Adipocyte (in vitro differentiated cells): ENCODE measurements at regions not wholly inside any gene's neighbourhood (a gene's known extent, or its start where the extent isn't known, plus 50 kb on each side); places are given as distances from the start of the nearest gene placed in this dataset.
"Not testable (repeated sequence)": the region's sequence is repeated elsewhere in the genome, so short reads cannot be mapped to it uniquely, and the experiment has no call there.

Experiments
- DNase-seq: peaks from one replicate; pipeline ENCODE4 v3.0.0-alpha.2; 2015; ENCODE audit warnings: low read depth
- H3K27me3 ChIP-seq: replicated peaks from 2 replicates; pipeline ENCODE4 v1.7.0; 2013; ENCODE audit warnings: mild to moderate bottlenecking, low read length, moderate library complexity; ENCODE audit not compliant: control insufficient read depth, insufficient read depth
- H3K36me3 ChIP-seq: 2 replicates; pipeline ENCODE4 v1.7.0; 2013; ENCODE audit warnings: low read length, mild to moderate bottlenecking, moderate library complexity; ENCODE audit not compliant: control insufficient read depth, insufficient read depth, severe bottlenecking
- H3K4me1 ChIP-seq: 2 replicates; pipeline ENCODE4 v1.7.0; 2013; ENCODE audit warnings: mild to moderate bottlenecking, low read length, moderate library complexity; ENCODE audit not compliant: control insufficient read depth, insufficient read depth
- H3K4me3 ChIP-seq: 2 replicates; pipeline ENCODE4 v1.7.0; 2013; ENCODE audit warnings: mild to moderate bottlenecking, low read length, moderate library complexity
- H3K9ac ChIP-seq: 2 replicates; pipeline ENCODE4 v1.7.0; 2013; ENCODE audit warnings: mild to moderate bottlenecking, low read length, moderate library complexity
- H3K9me3 ChIP-seq: 2 replicates; pipeline ENCODE4 v1.7.0; 2013; ENCODE audit warnings: mild to moderate bottlenecking, low read length, moderate library complexity; ENCODE audit not compliant: control insufficient read depth

- H3K9me3 ChIP-seq, result no peaks in the 10 kb centered on the region
- no peak for DNase-seq
- H3K36me3 ChIP-seq, result no peaks in the 10 kb centered on the region
These were observed 88.8 kb upstream of the MAP4K4 start for GRCh38 chr2:101608408-101609310.

DNA sequence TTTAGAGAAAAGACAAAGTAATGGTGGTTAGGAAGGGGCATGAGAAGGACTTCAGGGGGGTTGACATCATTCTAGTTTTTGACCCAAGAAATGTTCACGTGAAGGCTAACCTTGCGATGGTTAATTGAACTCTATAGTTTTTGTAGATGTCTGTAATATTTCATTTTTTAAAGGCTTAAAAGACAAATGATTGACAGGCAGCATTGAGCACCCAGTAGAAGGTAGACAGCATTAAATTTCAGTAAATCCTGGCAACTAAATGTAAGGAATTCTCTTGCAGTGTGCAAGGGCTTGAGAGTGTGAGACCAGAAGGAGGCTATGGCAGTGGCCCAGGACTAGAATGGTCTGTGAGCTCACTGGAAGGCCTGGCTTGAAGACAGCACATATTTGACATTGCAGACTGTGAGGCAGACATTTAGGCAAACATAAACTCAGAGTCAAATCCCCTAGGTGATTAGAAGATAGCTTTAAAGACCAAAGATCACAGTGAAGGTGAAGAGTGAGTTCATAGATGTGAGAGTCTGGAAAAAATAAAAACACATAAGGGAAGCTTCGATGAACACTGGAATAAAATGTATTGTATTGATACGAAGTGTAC lies 100.1 kb upstream of the MAP4K4 start:
- Histone ChIP-seq H3K9me3 (no peaks in the 10 kb centered on the region), H3K27me3 (no peaks in the 10 kb centered on the region), H3K4me3 (no peak overlapping the region), H3K4me1 (peaks cover 10% of the 10 kb centered on the region), H3K9ac (no peak overlapping the region), H3K36me3 (no peaks in the 10 kb centered on the region)
- DNase-seq, result peak; percentile 70

More at GRCh38 chr2:101608408-101609310, 88.8 kb upstream of the MAP4K4 start:
- Histone ChIP-seq H3K4me1 (no peaks in the 10 kb centered on the region), H3K9ac (no peak overlapping the region), H3K27me3 (no peaks in the 10 kb centered on the region), H3K4me3 (no peak overlapping the region)

GRCh38 chr2:101596333-101596732 lies 101.2 kb upstream of the MAP4K4 start:
- H3K9ac ChIP-seq, result no peak overlapping the region
- no peak for DNase-seq
- H3K4me1 ChIP-seq, result peaks cover 10% of the 10 kb centered on the region
- no peaks in the 10 kb centered on the region for H3K9me3 ChIP-seq
- no peaks in the 10 kb centered on the region for H3K36me3 ChIP-seq
- H3K27me3 ChIP-seq, result no peaks in the 10 kb centered on the region
- no peak overlapping the region for H3K4me3 ChIP-seq

GRCh38 chr2:101587251-101587650 lies 110.3 kb upstream of the MAP4K4 start:
- DNase-seq, result no peak
- H3K4me1 ChIP-seq, result no peaks in the 10 kb centered on the region
- H3K27me3 ChIP-seq, result no peaks in the 10 kb centered on the region
- no peak overlapping the region for H3K9ac ChIP-seq
- no peak overlapping the region for H3K4me3 ChIP-seq
- H3K9me3 ChIP-seq, result peaks cover 26% of the 10 kb centered on the region
- no peaks in the 10 kb centered on the region for H3K36me3 ChIP-seq

DNA sequence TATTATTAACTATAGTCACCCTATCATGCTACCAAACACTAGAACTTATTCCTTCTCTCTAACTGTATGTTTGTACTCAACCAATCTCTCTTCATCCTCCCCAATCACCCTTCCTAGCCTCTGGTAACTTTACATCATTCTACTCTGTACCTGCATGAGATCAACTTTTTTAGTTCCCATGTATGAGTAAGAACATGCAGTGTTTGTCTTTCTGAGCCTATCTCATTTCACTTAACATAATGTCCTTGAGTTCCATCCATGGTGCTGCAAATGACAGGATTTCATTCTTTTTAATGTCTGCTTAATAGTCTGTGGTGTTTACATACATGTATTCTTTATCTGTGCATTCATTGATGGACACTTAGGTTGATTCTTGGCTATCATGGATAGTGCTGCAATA lies 108.9 kb upstream of the RFX8 start:
- no peaks in the 10 kb centered on the region for H3K4me1 ChIP-seq
- H3K9me3 ChIP-seq, result peaks cover 22% of the 10 kb centered on the region
- no peak for DNase-seq
- no peaks in the 10 kb centered on the region for H3K27me3 ChIP-seq
- H3K36me3 ChIP-seq, result no peaks in the 10 kb centered on the region
- no peak overlapping the region for H3K4me3 ChIP-seq
- H3K9ac ChIP-seq, result no peak overlapping the region

GRCh38 chr2:101581675-101582299 lies 106.9 kb upstream of the RFX8 start:
- Histone ChIP-seq H3K36me3 (no peaks in the 10 kb centered on the region), H3K9ac (no peak overlapping the region), H3K4me3 (no peak overlapping the region), H3K4me1 (no peaks in the 10 kb centered on the region), H3K27me3 (no peaks in the 10 kb centered on the region), H3K9me3 (peaks cover 18% of the 10 kb centered on the region)
- no peak for DNase-seq

DNA sequence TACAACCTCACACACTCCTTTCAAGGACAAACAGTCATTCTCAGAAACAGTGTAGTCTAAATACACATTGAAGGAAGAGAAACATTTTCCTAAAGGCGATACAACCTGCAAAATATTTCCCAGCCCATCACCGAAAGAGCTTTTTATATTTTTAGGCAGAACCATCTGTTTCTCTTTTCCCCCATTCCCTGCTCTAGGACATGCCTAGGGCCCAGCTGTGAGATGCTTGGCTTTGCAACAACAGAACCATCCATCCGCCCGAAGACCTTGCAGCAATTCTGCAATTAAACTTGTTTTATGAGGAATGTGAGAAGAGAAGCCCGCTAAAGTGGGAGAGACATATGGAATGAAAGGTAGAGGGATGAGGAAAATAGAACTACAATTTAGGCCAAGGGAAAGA lies 105.6 kb upstream of the RFX8 start:
- Histone ChIP-seq H3K36me3 (no peaks in the 10 kb centered on the region), H3K9ac (no peak overlapping the region), H3K9me3 (peaks cover 18% of the 10 kb centered on the region), H3K4me1 (no peaks in the 10 kb centered on the region), H3K4me3 (no peak overlapping the region), H3K27me3 (no peaks in the 10 kb centered on the region)
- DNase-seq, result no peak

DNA sequence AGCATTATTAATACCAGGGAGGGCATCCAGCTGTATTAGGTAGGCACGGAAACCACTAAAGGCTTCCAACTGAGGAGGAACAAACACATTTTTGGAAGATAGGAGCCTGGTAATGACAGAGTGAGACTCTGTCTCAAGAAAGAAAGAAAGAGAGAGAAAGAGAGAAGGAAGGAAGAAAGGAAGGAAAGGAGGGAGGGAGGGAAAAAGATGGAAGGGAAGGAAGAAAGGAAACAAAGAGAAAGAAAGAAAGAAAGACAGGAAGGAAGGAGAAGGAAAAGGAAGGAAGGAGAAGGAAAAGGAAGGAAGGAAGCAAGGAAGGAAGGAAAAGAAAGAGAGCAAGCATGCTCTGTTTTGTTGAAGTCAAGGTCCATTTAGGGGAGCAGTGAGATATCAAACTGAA lies 103.8 kb upstream of the RFX8 start:
- Histone ChIP-seq H3K27me3 (no peaks in the 10 kb centered on the region), H3K36me3 (no peaks in the 10 kb centered on the region), H3K4me3 (no peak overlapping the region), H3K9ac (no peak overlapping the region), H3K9me3 (peaks cover 10% of the 10 kb centered on the region), H3K4me1 (no peaks in the 10 kb centered on the region)
- DNase-seq, result no peak

DNA sequence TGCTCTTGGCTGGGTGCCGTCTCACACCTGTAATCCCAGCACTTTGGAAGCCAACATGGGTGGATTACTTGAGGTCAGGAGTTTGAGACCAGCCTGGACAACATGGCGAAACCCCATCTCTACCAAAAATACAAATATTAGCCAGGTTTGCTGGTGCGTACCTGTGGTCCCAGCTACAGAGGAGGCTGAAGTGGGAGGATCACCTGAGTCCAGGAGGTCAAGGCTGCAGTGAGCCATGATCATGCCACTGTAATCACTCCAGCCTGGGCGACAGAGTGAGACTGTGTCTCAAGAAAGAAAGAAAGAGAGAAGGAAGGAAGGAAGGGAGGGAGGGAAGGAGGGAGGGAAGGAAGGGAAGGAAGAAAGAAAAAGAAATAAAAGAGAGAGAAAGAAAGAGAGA lies 103.2 kb upstream of the RFX8 start:
- H3K36me3 ChIP-seq, H3K9me3 ChIP-seq, H3K4me1 ChIP-seq, H3K4me3 ChIP-seq, H3K9ac ChIP-seq, H3K27me3 ChIP-seq, DNase-seq: not testable (repeated sequence)

DNA sequence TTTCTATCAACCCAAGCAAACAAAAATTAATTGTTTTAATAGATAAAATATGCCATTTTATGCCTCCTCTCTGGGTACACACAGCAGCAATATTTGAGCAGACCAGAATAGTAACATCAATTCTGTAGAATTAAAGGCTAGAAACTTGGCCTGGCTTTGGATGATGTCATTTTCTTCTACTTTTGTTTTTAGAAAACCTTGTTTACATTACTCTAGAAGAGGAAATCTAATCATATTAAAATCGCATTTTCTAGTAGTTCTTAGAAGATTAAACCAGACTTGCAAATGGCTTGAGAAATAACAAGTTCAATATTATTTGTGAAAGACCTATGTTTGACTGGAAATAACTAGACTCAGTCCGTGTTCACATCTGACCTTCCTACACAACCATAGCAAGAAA lies 102.3 kb upstream of the RFX8 start:
- H3K9me3 ChIP-seq, result peaks cover 3% of the 10 kb centered on the region
- H3K27me3 ChIP-seq, result no peaks in the 10 kb centered on the region
- no peaks in the 10 kb centered on the region for H3K36me3 ChIP-seq
- DNase-seq, result peak; percentile 41
- no peak overlapping the region for H3K4me3 ChIP-seq
- no peak overlapping the region for H3K9ac ChIP-seq
- H3K4me1 ChIP-seq, result no peaks in the 10 kb centered on the region

DNA sequence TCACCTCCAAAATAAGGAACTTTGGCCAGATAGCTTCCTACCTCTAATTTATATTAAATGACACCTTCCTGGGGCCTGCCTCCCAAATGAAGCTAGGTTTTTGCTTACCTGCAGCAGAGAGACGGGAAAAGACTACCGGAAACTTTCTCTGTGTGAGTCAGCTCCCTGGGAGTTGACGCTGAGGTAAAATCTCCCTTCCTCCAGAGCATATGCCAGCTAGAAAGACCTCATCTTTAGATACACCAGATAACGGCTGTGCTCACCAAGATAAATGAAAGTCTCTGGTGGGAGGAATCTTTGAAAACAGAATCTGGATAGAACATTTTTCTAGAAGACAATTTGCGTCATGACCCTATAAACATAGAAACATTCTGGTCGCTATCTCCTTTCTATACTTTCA lies 99.7 kb upstream of the RFX8 start:
- no peak for DNase-seq
- H3K9ac ChIP-seq, result no peak overlapping the region
- no peaks in the 10 kb centered on the region for H3K27me3 ChIP-seq
- H3K4me1 ChIP-seq, result no peaks in the 10 kb centered on the region
- no peak overlapping the region for H3K4me3 ChIP-seq
- H3K36me3 ChIP-seq, result no peaks in the 10 kb centered on the region
- no peaks in the 10 kb centered on the region for H3K9me3 ChIP-seq
